ENCODE measurements at regions not wholly inside any gene's neighbourhood (a gene's known extent, or its start where the extent isn't known, plus 50 kb on each side); places are given as distances from the start of the nearest gene placed in this dataset.

GRCh38 chr13:74487091-74487722 is 353.0 kb upstream of the KLF12 start:
- Histone ChIP-seq H3K36me3 (replicated peaks) (no peaks in the 10 kb centered on the region), H3K4me3 (no peak overlapping the region), H3K27me3 (ENCODE audit: low read depth) (no peaks in the 10 kb centered on the region), H3K4me1 (no peaks in the 10 kb centered on the region), H3K9me3 (no peaks in the 10 kb centered on the region)
- in situ Hi-C loops (cut with MboI; ENCODE audit: low sequenced_read_pairs), result no loop called here
- DNase-seq (ENCODE audit: low spot score in 2 of 2), result no peak

GRCh38 chr13:74485757-74486156 is 351.6 kb upstream of the KLF12 start:
- no peaks in the 10 kb centered on the region for H3K36me3 ChIP-seq (replicated peaks)
- H3K4me1 ChIP-seq, result no peaks in the 10 kb centered on the region
- H3K4me3 ChIP-seq, result no peak overlapping the region
- H3K27me3 ChIP-seq (ENCODE audit: low read depth), result no peaks in the 10 kb centered on the region
- in situ Hi-C loops (cut with MboI; ENCODE audit: low sequenced_read_pairs), result no loop called here
- no peaks in the 10 kb centered on the region for H3K9me3 ChIP-seq
- DNase-seq (ENCODE audit: low spot score in 2 of 2), result no peak

GRCh38 chr13:74479124-74479523 is 344.9 kb upstream of the KLF12 start:
- Histone ChIP-seq H3K9me3 (no peaks in the 10 kb centered on the region), H3K4me3 (no peak overlapping the region), H3K4me1 (no peaks in the 10 kb centered on the region), H3K36me3 (replicated peaks) (no peaks in the 10 kb centered on the region), H3K27me3 (ENCODE audit: low read depth) (no peaks in the 10 kb centered on the region)
- in situ Hi-C loops (cut with MboI; ENCODE audit: low sequenced_read_pairs), result no loop called here
- no peak for DNase-seq (ENCODE audit: low spot score in 2 of 2)

- in situ Hi-C loops (cut with MboI; ENCODE audit: low sequenced_read_pairs), result no loop called here
- DNase-seq (ENCODE audit: low spot score in 2 of 2), result no peak
- Histone ChIP-seq H3K9me3 (no peaks in the 10 kb centered on the region), H3K36me3 (replicated peaks) (no peaks in the 10 kb centered on the region), H3K4me1 (no peaks in the 10 kb centered on the region), H3K27me3 (ENCODE audit: low read depth) (no peaks in the 10 kb centered on the region), H3K4me3 (no peak overlapping the region)
Observed at GRCh38 chr13:74476788-74477187, 342.6 kb upstream of the KLF12 start.

GRCh38 chr13:74476365-74476764 is 342.2 kb upstream of the KLF12 start:
- no peak for DNase-seq (ENCODE audit: low spot score in 2 of 2)
- no peaks in the 10 kb centered on the region for H3K36me3 ChIP-seq (replicated peaks)
- no peaks in the 10 kb centered on the region for H3K9me3 ChIP-seq
- no peak overlapping the region for H3K4me3 ChIP-seq
- in situ Hi-C loops (cut with MboI; ENCODE audit: low sequenced_read_pairs), result no loop called here
- H3K27me3 ChIP-seq (ENCODE audit: low read depth), result no peaks in the 10 kb centered on the region
- no peaks in the 10 kb centered on the region for H3K4me1 ChIP-seq

GRCh38 chr13:74466864-74467263 is 332.7 kb upstream of the KLF12 start:
- Histone ChIP-seq H3K4me1 (peaks cover 4% of the 10 kb centered on the region), H3K9me3 (no peaks in the 10 kb centered on the region), H3K4me3 (no peak overlapping the region), H3K27me3 (ENCODE audit: low read depth) (no peaks in the 10 kb centered on the region), H3K36me3 (replicated peaks) (no peaks in the 10 kb centered on the region)
- in situ Hi-C loops (cut with MboI; ENCODE audit: low sequenced_read_pairs), result no loop called here
- no peak for DNase-seq (ENCODE audit: low spot score in 2 of 2)

- Histone ChIP-seq H3K36me3 (replicated peaks) (no peaks in the 10 kb centered on the region), H3K4me1 (peaks cover 4% of the 10 kb centered on the region), H3K9me3 (no peaks in the 10 kb centered on the region), H3K4me3 (no peak overlapping the region), H3K27me3 (ENCODE audit: low read depth) (no peaks in the 10 kb centered on the region)
- no peak for DNase-seq (ENCODE audit: low spot score in 2 of 2)
- in situ Hi-C loops (cut with MboI; ENCODE audit: low sequenced_read_pairs), result no loop called here
Observed at GRCh38 chr13:74466020-74466419, 331.8 kb upstream of the KLF12 start.

GRCh38 chr13:74465271-74465670 is 331.1 kb upstream of the KLF12 start:
- no peak for DNase-seq (ENCODE audit: low spot score in 2 of 2)
- Histone ChIP-seq H3K9me3 (no peaks in the 10 kb centered on the region), H3K36me3 (replicated peaks) (no peaks in the 10 kb centered on the region), H3K4me1 (peaks cover 4% of the 10 kb centered on the region), H3K27me3 (ENCODE audit: low read depth) (no peaks in the 10 kb centered on the region), H3K4me3 (no peak overlapping the region)
- in situ Hi-C loops (cut with MboI; ENCODE audit: low sequenced_read_pairs), result no loop called here

- Histone ChIP-seq H3K36me3 (replicated peaks) (no peaks in the 10 kb centered on the region), H3K4me3 (no peak overlapping the region), H3K27me3 (ENCODE audit: low read depth) (no peaks in the 10 kb centered on the region), H3K4me1 (peaks cover 4% of the 10 kb centered on the region), H3K9me3 (no peaks in the 10 kb centered on the region)
- in situ Hi-C loops (cut with MboI; ENCODE audit: low sequenced_read_pairs), result no loop called here
- DNase-seq (ENCODE audit: low spot score in 2 of 2), result no peak
Observed at GRCh38 chr13:74464670-74465069, 330.5 kb upstream of the KLF12 start.

GRCh38 chr13:74461011-74461410 is 326.8 kb upstream of the KLF12 start:
- Histone ChIP-seq H3K36me3 (replicated peaks) (no peaks in the 10 kb centered on the region), H3K9me3 (no peaks in the 10 kb centered on the region), H3K27me3 (ENCODE audit: low read depth) (no peaks in the 10 kb centered on the region), H3K4me1 (peaks cover 4% of the 10 kb centered on the region), H3K4me3 (no peak overlapping the region)
- no peak for DNase-seq (ENCODE audit: low spot score in 2 of 2)
- in situ Hi-C loops (cut with MboI; ENCODE audit: low sequenced_read_pairs), result no loop called here

GRCh38 chr13:74452881-74453280 is 318.7 kb upstream of the KLF12 start:
- H3K4me1 ChIP-seq, result no peaks in the 10 kb centered on the region
- DNase-seq (ENCODE audit: low spot score in 2 of 2), result no peak
- no peaks in the 10 kb centered on the region for H3K9me3 ChIP-seq
- H3K27me3 ChIP-seq (ENCODE audit: low read depth), result no peaks in the 10 kb centered on the region
- no peaks in the 10 kb centered on the region for H3K36me3 ChIP-seq (replicated peaks)
- in situ Hi-C loops (cut with MboI; ENCODE audit: low sequenced_read_pairs), result no loop called here
- H3K4me3 ChIP-seq, result no peak overlapping the region

- H3K4me1 ChIP-seq, result no peaks in the 10 kb centered on the region
- no peaks in the 10 kb centered on the region for H3K9me3 ChIP-seq
- in situ Hi-C loops (cut with MboI; ENCODE audit: low sequenced_read_pairs), result no loop called here
- H3K36me3 ChIP-seq (replicated peaks), result no peaks in the 10 kb centered on the region
- no peak for DNase-seq (ENCODE audit: low spot score in 2 of 2)
- no peak overlapping the region for H3K4me3 ChIP-seq
- no peaks in the 10 kb centered on the region for H3K27me3 ChIP-seq (ENCODE audit: low read depth)
Observed at GRCh38 chr13:74452176-74452575, 318.0 kb upstream of the KLF12 start.

GRCh38 chr13:74450964-74451363 is 316.8 kb upstream of the KLF12 start:
- no peak overlapping the region for H3K4me3 ChIP-seq

GRCh38 chr13:74450525-74450845 is 316.3 kb upstream of the KLF12 start:
- no peaks in the 10 kb centered on the region for H3K36me3 ChIP-seq (replicated peaks)
- H3K4me3 ChIP-seq, result no peak overlapping the region
- no peaks in the 10 kb centered on the region for H3K9me3 ChIP-seq
- in situ Hi-C loops (cut with MboI; ENCODE audit: low sequenced_read_pairs), result no loop called here
- DNase-seq (ENCODE audit: low spot score in 2 of 2), result no peak
- H3K4me1 ChIP-seq, result no peaks in the 10 kb centered on the region
- no peaks in the 10 kb centered on the region for H3K27me3 ChIP-seq (ENCODE audit: low read depth)

More at GRCh38 chr13:74450964-74451363, 316.8 kb upstream of the KLF12 start:
- in situ Hi-C loops (cut with MboI; ENCODE audit: low sequenced_read_pairs), result no loop called here
- H3K27me3 ChIP-seq (ENCODE audit: low read depth), result no peaks in the 10 kb centered on the region
- no peaks in the 10 kb centered on the region for H3K4me1 ChIP-seq
- DNase-seq (ENCODE audit: low spot score in 2 of 2), result no peak
- H3K9me3 ChIP-seq, result no peaks in the 10 kb centered on the region
- no peaks in the 10 kb centered on the region for H3K36me3 ChIP-seq (replicated peaks)

GRCh38 chr13:74449811-74450524 is 315.8 kb upstream of the KLF12 start:
- Histone ChIP-seq H3K36me3 (replicated peaks) (no peaks in the 10 kb centered on the region), H3K9me3 (no peaks in the 10 kb centered on the region), H3K4me1 (no peaks in the 10 kb centered on the region), H3K4me3 (no peak overlapping the region), H3K27me3 (ENCODE audit: low read depth) (no peaks in the 10 kb centered on the region)
- in situ Hi-C loops (cut with MboI; ENCODE audit: low sequenced_read_pairs), result no loop called here
- no peak for DNase-seq (ENCODE audit: low spot score in 2 of 2)
